Mammary epithelial cell (primary cell): ENCODE measurements at regions not wholly inside any gene's neighbourhood (a gene's known extent, or its start where the extent isn't known, plus 50 kb on each side); places are given as distances from the start of the nearest gene placed in this dataset.

Experiments used
- EZH2 ChIP-seq: IDR thresholded peaks from 2 replicates; pipeline ENCODE4 v1.6.1; 2012; ENCODE audit warnings: low read length, inconsistent platforms, borderline replicate concordance
- TF ChIP-seq, protein P1 (sequence below), 2 donors: IDR thresholded peaks in 1 of 2; conservative IDR thresholded peaks in 1 of 2; 2 replicates each; pipeline ENCODE4 v1.5.1; 2011 to 2012; ENCODE audit warnings: inconsistent platforms in 2 of 2, low read length in 2 of 2, mild to moderate bottlenecking in 2 of 2, control low read depth in 1 of 2, low read depth in 1 of 2; ENCODE audit not compliant: insufficient read depth in 1 of 2; ENCODE audit errors: extremely low read depth in 1 of 2

DNA sequence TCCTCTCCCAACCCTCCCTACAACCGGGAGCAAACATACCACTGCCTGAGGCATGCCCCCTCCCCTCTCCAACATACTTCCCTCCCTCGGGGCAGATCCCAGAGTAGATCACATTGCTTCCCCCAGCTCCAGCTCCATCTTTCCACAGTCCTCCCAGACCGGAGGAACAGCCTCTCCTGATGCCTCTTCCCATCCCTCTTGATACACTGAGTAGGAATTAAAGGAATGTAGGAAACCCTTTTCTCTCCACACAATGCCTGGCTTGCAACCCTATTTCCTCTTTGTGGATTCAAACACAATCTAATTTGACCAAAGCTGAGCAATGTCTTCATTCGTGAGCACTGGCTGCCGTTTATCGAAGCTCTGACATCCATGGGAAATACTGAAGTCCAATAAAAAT is 339.8 kb downstream of the BCOR start:
- TF ChIP-seq, protein P1, sequence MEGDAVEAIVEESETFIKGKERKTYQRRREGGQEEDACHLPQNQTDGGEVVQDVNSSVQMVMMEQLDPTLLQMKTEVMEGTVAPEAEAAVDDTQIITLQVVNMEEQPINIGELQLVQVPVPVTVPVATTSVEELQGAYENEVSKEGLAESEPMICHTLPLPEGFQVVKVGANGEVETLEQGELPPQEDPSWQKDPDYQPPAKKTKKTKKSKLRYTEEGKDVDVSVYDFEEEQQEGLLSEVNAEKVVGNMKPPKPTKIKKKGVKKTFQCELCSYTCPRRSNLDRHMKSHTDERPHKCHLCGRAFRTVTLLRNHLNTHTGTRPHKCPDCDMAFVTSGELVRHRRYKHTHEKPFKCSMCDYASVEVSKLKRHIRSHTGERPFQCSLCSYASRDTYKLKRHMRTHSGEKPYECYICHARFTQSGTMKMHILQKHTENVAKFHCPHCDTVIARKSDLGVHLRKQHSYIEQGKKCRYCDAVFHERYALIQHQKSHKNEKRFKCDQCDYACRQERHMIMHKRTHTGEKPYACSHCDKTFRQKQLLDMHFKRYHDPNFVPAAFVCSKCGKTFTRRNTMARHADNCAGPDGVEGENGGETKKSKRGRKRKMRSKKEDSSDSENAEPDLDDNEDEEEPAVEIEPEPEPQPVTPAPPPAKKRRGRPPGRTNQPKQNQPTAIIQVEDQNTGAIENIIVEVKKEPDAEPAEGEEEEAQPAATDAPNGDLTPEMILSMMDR (conservative IDR thresholded peaks at IDR 0.05 in 1 of 2, IDR thresholded peaks at IDR 0.05 in 1 of 2; ENCODE audit: extremely low read depth in 1 of 2, insufficient read depth in 1 of 2, low read depth in 1 of 2, low read length in 2 of 2), result no peak
- TF ChIP-seq EZH2, result no peak
